ENCODE measurements at regions not wholly inside any gene's neighbourhood (a gene's known extent, or its start where the extent isn't known, plus 50 kb on each side); places are given as distances from the start of the nearest gene placed in this dataset.

GRCh38 chr9:28584542-28584941 is 1011.3 kb upstream of the C9orf72 start:
- TF ChIP-seq CTCF (IDR thresholded peaks at IDR 0.05) = no peak
- ATAC-seq (ENCODE audit: low FRiP score) = no peak
- DNase-seq (ENCODE audit: low spot score) = no peak

- no peak for TF ChIP-seq CTCF (IDR thresholded peaks at IDR 0.05)
Observed at GRCh38 chr9:28587052-28587451, 1013.8 kb upstream of the C9orf72 start.

GRCh38 chr9:28598408-28598807 is 1025.1 kb upstream of the C9orf72 start:
- TF ChIP-seq CTCF (IDR thresholded peaks at IDR 0.05) = no peak
- DNase-seq (ENCODE audit: low spot score) (no peak), ATAC-seq (ENCODE audit: low FRiP score) (no peak)

More at GRCh38 chr9:28587052-28587451, 1013.8 kb upstream of the C9orf72 start:
- DNase-seq (ENCODE audit: low spot score) (no peak), ATAC-seq (ENCODE audit: low FRiP score) (no peak)

- TF ChIP-seq CTCF (IDR thresholded peaks at IDR 0.05) = no peak
- no peak for DNase-seq (ENCODE audit: low spot score)
- ATAC-seq (ENCODE audit: low FRiP score) = no peak
Observed at GRCh38 chr9:28600226-28600625, 1026.9 kb upstream of the C9orf72 start.

GRCh38 chr9:28607843-28608242 is 1034.6 kb upstream of the C9orf72 start:
- TF ChIP-seq CTCF (IDR thresholded peaks at IDR 0.05) = no peak
- no peak for DNase-seq (ENCODE audit: low spot score)
- no peak for ATAC-seq (ENCODE audit: low FRiP score)

- ATAC-seq (ENCODE audit: low FRiP score) (no peak), DNase-seq (ENCODE audit: low spot score) (no peak)
- TF ChIP-seq CTCF (IDR thresholded peaks at IDR 0.05) = no peak
Observed at GRCh38 chr9:28610339-28610738, 1037.1 kb upstream of the C9orf72 start.

- DNase-seq (ENCODE audit: low spot score) (no peak), ATAC-seq (ENCODE audit: low FRiP score) (no peak)
- TF ChIP-seq CTCF (IDR thresholded peaks at IDR 0.05) = no peak
Observed at GRCh38 chr9:28616310-28616709, 1043.0 kb upstream of the C9orf72 start.
